MG63 (cell line): ENCODE measurements at regions not wholly inside any gene's neighbourhood (a gene's known extent, or its start where the extent isn't known, plus 50 kb on each side); places are given as distances from the start of the nearest gene placed in this dataset.
A peak's percentile ranks its signal among the peaks of the same experiment; 100 is the strongest.
"Not testable (repeated sequence)": the region's sequence is repeated elsewhere in the genome, so short reads cannot be mapped to it uniquely, and the experiment has no call there.

Experiments used
- DNase-seq: peaks from one replicate; pipeline ENCODE4 v3.0.0-alpha.2; 2020
- H3K27me3 ChIP-seq: fragments of 250-450 bp; sonication (Bioruptor Pico); 2 replicates; pipeline ENCODE4 v1.5.1; 2020; ENCODE audit warnings: mild to moderate bottlenecking, moderate library complexity
- H3K36me3 ChIP-seq: fragments of 250-450 bp; sonication (Bioruptor Pico); 2 replicates; pipeline ENCODE4 v1.5.1; 2020; ENCODE audit warnings: mild to moderate bottlenecking, moderate library complexity
- H3K4me3 ChIP-seq: fragments of 250-450 bp; sonication (Bioruptor Pico); 2 replicates; pipeline ENCODE4 v1.5.1; 2020; ENCODE audit warnings: mild to moderate bottlenecking, moderate library complexity
- H3K9me3 ChIP-seq: fragments of 250-450 bp; sonication (Bioruptor Pico); 2 replicates; pipeline ENCODE4 v1.5.1; 2020; ENCODE audit warnings: mild to moderate bottlenecking, moderate library complexity

DNA sequence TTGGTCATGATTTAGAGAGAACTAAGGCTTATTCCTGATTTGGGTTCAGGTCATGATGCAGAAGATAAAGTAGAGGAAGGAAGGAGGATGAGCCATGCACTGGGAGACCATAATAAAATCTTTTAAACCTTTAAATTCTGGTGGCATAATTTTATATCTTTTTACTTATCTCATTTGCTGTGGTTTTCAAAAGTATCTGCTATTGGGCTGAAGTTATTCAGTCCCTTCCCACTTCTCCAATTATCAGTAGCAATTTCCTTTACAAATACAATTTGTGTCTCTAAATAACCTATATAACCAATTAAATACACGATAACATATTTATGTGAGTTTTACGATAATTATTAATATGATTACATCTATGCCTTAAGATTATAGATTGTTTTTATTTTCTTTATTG is 194.8 kb upstream of the SLC8A1 start:
- H3K36me3 ChIP-seq, result no peaks in the 10 kb centered on the region
- no peaks in the 10 kb centered on the region for H3K27me3 ChIP-seq
- no peak overlapping the region for H3K4me3 ChIP-seq
- H3K9me3 ChIP-seq, result no peaks in the 10 kb centered on the region
- DNase-seq, result no peak

DNA sequence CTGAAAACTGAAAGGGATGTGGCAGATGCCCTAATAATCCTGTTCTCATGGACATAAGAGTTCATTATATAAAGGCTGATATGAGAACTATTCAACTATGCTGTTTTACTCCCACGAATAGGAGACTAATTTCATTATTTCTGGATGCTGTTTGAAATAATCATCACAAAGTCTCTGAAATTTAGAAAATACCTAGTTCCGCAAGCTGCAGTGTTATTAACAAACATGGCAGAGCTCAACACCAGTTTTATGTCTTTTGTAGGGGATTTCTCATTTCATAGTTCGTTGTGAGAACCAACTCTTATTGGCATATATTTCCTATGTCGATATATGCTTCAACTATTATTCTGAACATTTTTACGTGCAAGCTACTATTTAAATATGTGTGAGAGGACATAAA is 200.3 kb upstream of the SLC8A1 start:
- Histone ChIP-seq H3K4me3 (no peak overlapping the region), H3K36me3 (no peaks in the 10 kb centered on the region), H3K9me3 (no peaks in the 10 kb centered on the region), H3K27me3 (no peaks in the 10 kb centered on the region)
- DNase-seq, result no peak

GRCh38 chr2:40653829-40654228 is 201.9 kb upstream of the SLC8A1 start:
- Histone ChIP-seq H3K4me3 (no peak overlapping the region), H3K9me3 (no peaks in the 10 kb centered on the region), H3K27me3 (no peaks in the 10 kb centered on the region), H3K36me3 (no peaks in the 10 kb centered on the region)
- no peak for DNase-seq

DNA sequence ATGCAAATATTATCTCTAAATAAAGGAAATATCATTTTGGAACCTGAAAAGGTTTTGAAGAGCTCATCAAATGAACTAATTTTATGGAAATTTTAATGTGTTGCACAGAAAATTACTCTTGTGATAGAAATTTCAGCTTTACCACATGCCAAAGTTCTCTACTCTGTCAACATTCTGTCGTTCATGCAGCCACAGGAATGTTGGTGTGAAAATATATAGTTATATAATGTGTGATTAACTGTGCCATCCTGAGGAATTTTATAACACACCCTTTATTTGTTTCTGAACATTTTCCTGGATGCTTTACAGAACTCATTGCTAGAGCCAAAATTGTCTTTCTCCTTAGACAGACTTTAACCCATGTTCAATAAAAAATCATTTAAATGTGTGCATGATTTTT is 202.5 kb upstream of the SLC8A1 start:
- no peak overlapping the region for H3K4me3 ChIP-seq
- H3K9me3 ChIP-seq, result no peaks in the 10 kb centered on the region
- no peak for DNase-seq
- H3K27me3 ChIP-seq, result no peaks in the 10 kb centered on the region
- no peaks in the 10 kb centered on the region for H3K36me3 ChIP-seq

DNA sequence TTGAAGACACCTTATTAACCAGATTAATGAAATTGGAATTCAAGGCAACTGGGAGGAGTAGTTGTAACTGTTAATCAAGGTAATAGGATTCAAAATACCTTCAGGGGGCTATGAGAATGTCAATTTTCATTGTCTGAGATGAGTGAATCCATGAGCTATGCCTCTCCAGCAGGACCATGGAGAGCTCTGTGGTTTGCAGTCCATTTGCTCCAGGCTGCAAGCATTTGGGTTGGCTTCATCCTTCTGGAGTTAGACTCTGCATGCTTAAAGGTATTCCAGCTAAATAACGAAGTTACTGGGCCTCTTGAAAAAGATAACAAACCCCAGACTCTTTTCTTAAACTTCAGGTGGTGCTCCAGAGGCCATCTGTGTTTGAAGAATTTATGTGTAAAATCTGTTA is 207.1 kb upstream of the SLC8A1 start:
- no peak for DNase-seq

DNA sequence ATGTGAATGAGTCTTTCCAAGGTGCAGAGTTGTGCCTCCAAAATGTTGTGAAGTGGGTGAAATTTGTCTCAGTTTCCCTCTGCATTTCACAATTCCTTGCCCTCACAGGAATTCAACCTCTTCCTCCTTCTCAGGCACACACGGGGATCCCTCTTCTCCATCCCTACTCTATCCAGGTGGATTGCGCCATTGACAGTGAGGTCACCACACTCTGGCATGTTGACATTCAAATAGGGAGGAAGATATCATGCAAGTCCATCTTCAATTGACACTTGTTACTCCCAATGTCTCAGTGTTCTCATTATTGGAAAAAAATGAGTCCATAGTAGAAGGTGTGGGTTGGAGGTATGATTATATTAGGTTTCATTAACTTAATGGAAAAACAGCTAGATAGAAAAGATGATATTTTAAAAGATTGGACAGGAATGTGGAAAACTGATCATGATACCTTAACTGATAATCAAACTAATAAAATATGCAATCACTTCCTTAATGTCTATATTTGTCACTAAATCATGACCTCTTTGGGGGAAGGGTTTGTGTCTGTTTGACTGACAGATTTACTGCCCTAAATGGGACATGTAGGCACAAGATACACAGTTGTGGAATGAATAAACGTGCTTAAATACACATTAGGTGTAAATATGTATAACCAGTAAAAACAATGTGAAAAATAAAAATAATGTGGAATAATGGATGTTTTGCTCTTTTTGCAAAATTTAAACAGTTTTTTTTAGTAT is 213.8 kb upstream of the SLC8A1 start:
- Histone ChIP-seq H3K9me3 (no peaks in the 10 kb centered on the region), H3K27me3 (no peaks in the 10 kb centered on the region), H3K4me3 (no peak overlapping the region), H3K36me3 (no peaks in the 10 kb centered on the region)
- no peak for DNase-seq

More for the DNA sequence above, 207.1 kb upstream of the SLC8A1 start:
- Histone ChIP-seq H3K9me3 (no peaks in the 10 kb centered on the region), H3K4me3 (no peak overlapping the region), H3K36me3 (no peaks in the 10 kb centered on the region), H3K27me3 (no peaks in the 10 kb centered on the region)

- no peak overlapping the region for H3K4me3 ChIP-seq
- DNase-seq, result no peak
Observed at GRCh38 chr2:40666398-40666797, 214.5 kb upstream of the SLC8A1 start.

DNA sequence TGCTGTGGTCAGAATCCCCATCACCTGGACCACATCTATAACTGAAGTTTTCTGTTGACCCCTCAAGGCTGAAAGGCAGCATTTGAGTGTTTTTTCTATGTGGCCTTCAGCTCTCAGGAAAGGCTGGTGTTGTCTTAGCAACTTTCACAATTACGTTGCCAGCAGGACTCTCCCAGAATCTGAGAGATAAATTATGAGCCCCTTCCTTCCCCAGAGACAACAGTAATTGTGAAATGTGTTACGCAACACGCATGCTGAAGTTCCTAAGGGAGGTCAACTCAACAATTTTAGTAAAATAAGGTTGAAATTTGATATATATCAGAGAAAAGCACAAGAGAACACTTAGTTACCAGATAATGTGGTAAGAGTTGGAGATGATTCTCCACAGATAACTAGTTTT is 216.5 kb upstream of the SLC8A1 start:
- H3K9me3 ChIP-seq, result no peaks in the 10 kb centered on the region
- DNase-seq, result no peak
- H3K27me3 ChIP-seq, result no peaks in the 10 kb centered on the region
- no peaks in the 10 kb centered on the region for H3K36me3 ChIP-seq
- no peak overlapping the region for H3K4me3 ChIP-seq

More at GRCh38 chr2:40666398-40666797, 214.5 kb upstream of the SLC8A1 start:
- H3K9me3 ChIP-seq, result no peaks in the 10 kb centered on the region
- H3K36me3 ChIP-seq, result no peaks in the 10 kb centered on the region
- H3K27me3 ChIP-seq, result no peaks in the 10 kb centered on the region

DNA sequence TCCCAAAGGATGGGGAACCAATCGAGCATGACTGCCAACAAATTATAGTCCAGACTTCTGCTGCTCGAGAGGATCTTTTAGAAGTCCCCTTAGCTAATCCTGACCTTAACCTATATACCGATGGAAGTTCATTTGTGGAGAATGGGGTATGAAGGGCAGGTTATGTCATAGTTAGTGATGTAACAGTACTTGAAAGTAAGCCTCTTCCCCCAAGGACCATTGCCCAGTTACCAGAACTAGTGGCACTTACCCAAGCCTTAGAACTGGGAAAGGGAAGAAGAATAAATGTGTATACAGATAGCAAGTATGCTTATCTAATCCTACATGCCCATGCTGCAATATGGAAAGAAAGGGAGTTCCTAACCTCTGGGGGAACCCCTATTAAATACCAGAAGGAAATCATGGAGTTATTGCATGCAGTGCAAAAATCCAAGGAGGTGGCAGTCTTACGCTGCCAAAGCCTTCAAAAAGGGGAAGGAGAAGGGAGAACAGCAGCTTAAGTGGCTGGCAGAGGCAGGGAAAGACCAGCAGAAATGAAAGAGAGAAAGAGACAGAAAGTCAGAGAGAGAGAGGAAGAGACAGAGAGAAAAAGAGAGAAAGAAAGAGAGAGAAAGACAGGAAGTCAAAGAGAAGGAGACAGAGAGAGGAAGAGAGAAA is 224.4 kb upstream of the SLC8A1 start:
- DNase-seq, H3K4me3 ChIP-seq, H3K9me3 ChIP-seq: not testable (repeated sequence)

GRCh38 chr2:40680547-40680946 is 228.7 kb upstream of the SLC8A1 start:
- 0 out of 2 replicates have a peak, but pooled peaks cover 1% of the 10 kb centered on the region for H3K9me3 ChIP-seq
- H3K36me3 ChIP-seq, result no peaks in the 10 kb centered on the region
- peak overlapping the region; percentile 28 for H3K4me3 ChIP-seq
- no peaks in the 10 kb centered on the region for H3K27me3 ChIP-seq
- DNase-seq, result no peak

More for the DNA sequence above, 224.4 kb upstream of the SLC8A1 start:
- H3K36me3 ChIP-seq, H3K27me3 ChIP-seq: not testable (repeated sequence)

GRCh38 chr2:40690036-40690435 is 238.1 kb upstream of the SLC8A1 start:
- DNase-seq, result no peak
- Histone ChIP-seq H3K4me3 (no peak overlapping the region), H3K36me3 (no peaks in the 10 kb centered on the region), H3K27me3 (no peaks in the 10 kb centered on the region), H3K9me3 (no peaks in the 10 kb centered on the region)

GRCh38 chr2:40690525-40690924 is 238.6 kb upstream of the SLC8A1 start:
- Histone ChIP-seq H3K27me3 (no peaks in the 10 kb centered on the region), H3K4me3 (no peak overlapping the region), H3K36me3 (no peaks in the 10 kb centered on the region), H3K9me3 (no peaks in the 10 kb centered on the region)
- DNase-seq, result no peak

DNA sequence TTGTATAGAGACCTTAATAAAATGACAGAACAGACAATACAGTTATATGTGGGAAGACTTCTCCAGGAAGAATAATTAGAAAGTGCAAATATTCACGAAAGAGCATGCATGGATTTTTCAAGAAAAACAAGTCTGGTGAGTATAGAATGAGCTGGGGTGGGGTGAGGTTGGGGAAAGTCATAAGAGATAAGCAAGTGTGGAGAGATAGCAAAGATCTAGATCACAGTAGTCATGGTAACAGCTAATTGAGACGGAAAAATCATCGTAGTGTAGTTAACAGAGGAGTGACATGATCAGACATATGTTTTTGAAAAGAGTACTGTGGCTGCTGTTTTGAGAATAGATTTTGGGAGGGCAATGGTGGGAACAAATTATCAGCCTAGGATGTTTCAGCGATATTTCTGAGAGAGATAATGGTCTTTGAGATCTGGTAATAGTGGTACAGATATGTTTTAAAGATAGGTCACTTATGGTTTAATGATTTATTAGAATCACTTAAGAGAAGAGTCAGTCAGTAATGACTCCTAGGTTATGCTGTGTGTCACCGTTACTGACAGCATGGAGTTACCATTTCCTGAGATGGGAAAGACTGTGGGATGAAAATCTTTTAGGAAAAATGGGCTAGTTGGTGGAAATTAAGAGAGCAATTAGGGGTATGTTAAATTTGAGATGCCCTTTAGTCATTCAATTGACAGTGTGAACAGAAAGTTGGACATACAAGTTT is 248.5 kb upstream of the SLC8A1 start:
- Histone ChIP-seq H3K27me3 (no peaks in the 10 kb centered on the region; the same call in 1 of the 2 replicates), H3K36me3 (no peaks in the 10 kb centered on the region), H3K4me3 (no peak overlapping the region), H3K9me3 (no peaks in the 10 kb centered on the region)
- no peak for DNase-seq

GRCh38 chr2:40712197-40712894 is 260.5 kb upstream of the SLC8A1 start:
- H3K9me3 ChIP-seq, H3K4me3 ChIP-seq, H3K36me3 ChIP-seq, H3K27me3 ChIP-seq: not testable (repeated sequence)
- peak; percentile 16 for DNase-seq

- no peaks in the 10 kb centered on the region; the same call in 1 of the 2 replicates for H3K9me3 ChIP-seq
- peak; percentile 97 for DNase-seq
- no peaks in the 10 kb centered on the region for H3K36me3 ChIP-seq
- H3K4me3 ChIP-seq, result no peak overlapping the region
- H3K27me3 ChIP-seq, result no peaks in the 10 kb centered on the region; the same call in 1 of the 2 replicates
Observed at GRCh38 chr2:40716879-40717278, 265.0 kb upstream of the SLC8A1 start.

DNA sequence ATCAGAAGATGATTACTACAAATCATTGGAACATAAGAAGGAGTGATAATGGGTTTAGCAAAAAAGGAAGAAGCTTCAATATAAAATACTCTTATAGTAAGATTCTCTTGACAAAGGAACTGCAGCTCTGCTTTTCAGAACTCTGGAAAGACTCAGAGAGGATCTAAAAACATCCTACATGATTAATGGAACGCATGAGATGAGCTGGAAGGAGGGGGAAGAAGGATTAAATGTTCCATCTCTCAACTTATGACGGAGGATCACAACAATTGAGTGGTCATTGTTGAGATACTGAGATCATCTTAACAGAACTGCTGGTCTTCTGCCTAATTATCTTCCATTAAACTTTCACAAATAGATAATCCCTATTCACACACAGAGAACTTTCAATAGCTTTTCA is 267.5 kb upstream of the SLC8A1 start:
- DNase-seq, result no peak
- Histone ChIP-seq H3K27me3 (no peaks in the 10 kb centered on the region; the same call in 1 of the 2 replicates), H3K4me3 (no peak overlapping the region), H3K9me3 (no peaks in the 10 kb centered on the region; the same call in 1 of the 2 replicates), H3K36me3 (no peaks in the 10 kb centered on the region)

DNA sequence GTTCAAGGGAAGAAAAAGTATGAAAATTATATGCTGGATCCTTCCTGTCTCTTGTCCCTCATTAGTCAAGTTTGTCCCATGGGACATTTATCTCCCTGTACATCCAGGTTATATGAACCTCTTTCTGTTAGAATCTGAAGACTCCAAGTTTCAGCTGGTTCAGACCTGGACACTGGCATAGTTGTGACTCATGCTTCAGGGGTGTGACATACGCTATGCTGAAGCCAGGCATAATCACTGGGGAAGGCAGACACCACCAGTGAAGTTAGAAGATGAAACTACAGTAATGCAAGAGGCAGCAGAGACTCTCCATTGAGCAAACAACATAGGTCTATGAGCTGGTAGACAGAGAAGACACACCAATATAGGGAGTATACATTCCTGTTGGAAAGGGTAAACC is 269.7 kb upstream of the SLC8A1 start:
- peak; percentile 57 for DNase-seq
- Histone ChIP-seq H3K36me3 (no peaks in the 10 kb centered on the region), H3K4me3 (no peak overlapping the region), H3K27me3 (no peaks in the 10 kb centered on the region; the same call in 1 of the 2 replicates), H3K9me3 (no peaks in the 10 kb centered on the region)
